Activated CD4-positive, alpha-beta T cell treated with anti-CD3 and anti-CD28 coated beads for 36 hours (primary cell): ENCODE measurements at regions not wholly inside any gene's neighbourhood (a gene's known extent, or its start where the extent isn't known, plus 50 kb on each side); places are given as distances from the start of the nearest gene placed in this dataset.

Experiments
- ATAC-seq: fragments of 200-7000 bp; cut with Tn5 transposase; one replicate; pipeline ENCODE4 v1.10.0; 2021; ENCODE audit warnings: mild to moderate bottlenecking, moderate library complexity
- CTCF ChIA-PET: fragments of 350-600 bp; sonication (Branson Sonifier 250); formaldehyde crosslinking; loops from one replicate; lab custom pipeline; 2021; ENCODE audit warnings: antibody characterized with exemption; lab: Charles Lee
- POLR2A ChIA-PET: fragments of 350-600 bp; sonication (Branson Sonifier 250); formaldehyde crosslinking; loops from one replicate; lab custom pipeline; 2021; ENCODE audit warnings: antibody characterized with exemption, inconsistent platforms; lab: Charles Lee
- DNase-seq: peaks from one replicate; pipeline ENCODE4 v3.0.0-alpha.2; 2020
- H3K27ac Mint-ChIP-seq: one replicate; pipeline ENCODE4 v1.8.0; 2021; ENCODE audit warnings: mixed read lengths
- H3K27me3 Mint-ChIP-seq: one replicate; pipeline ENCODE4 v1.8.0; 2021; ENCODE audit warnings: mixed read lengths
- H3K36me3 Mint-ChIP-seq: one replicate; pipeline ENCODE4 v1.8.0; 2021; ENCODE audit warnings: low read depth, mixed read lengths
- H3K4me1 Mint-ChIP-seq: one replicate; pipeline ENCODE4 v1.8.0; 2021; ENCODE audit warnings: mixed read lengths
- H3K4me3 Mint-ChIP-seq: one replicate; pipeline ENCODE4 v1.8.0; 2021; ENCODE audit warnings: mild to moderate bottlenecking, moderate library complexity, mixed read lengths
- H3K9me3 Mint-ChIP-seq: one replicate; pipeline ENCODE4 v1.8.0; 2021; ENCODE audit warnings: low read depth, mixed read lengths
- intact Hi-C, 2 experiments: fragments of 100-400 bp; cut with DNase I in 1 of 2; cut with micrococcal nuclease in 1 of 2; formaldehyde crosslinking; loops; one replicate each; pipeline versions ENCODE4 v1.14.2 to v1.15.1; 2022 to 2024; cut with DNase I, micrococcal nuclease

DNA sequence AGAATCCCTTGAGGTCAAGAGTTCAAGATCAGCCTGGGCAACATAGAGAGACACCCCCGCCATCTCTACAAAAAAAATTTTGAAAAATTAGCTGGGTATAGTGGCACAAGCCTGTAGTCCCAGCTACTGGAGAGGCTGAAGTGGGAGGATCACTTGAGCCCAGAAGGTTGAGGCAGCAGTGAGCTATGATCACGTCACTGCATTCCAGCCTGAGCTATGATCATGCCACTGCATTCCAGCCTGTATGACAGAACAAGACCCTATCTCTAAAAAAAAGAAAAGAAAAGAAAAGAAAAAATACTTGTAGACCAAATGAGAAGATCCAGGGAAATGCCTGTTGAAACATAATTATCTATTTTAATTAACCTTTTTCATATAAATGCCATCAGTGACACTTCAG is 93.8 kb upstream of the MDM1 start:
- ChIA-PET POLR2A (no interaction called here), CTCF (interaction anchor here (0.8 kb wide), 1 partner anchor 400 kb away, joined by 3 read pairs; no protein-coding TSS in a partner anchor)
- Mint-ChIP-seq H3K9me3 (no peaks in the 10 kb centered on the region), H3K4me1 (peaks cover 7% of the 10 kb centered on the region), H3K27me3 (no peaks in the 10 kb centered on the region), H3K36me3 (no peaks in the 10 kb centered on the region), H3K4me3 (no peak overlapping the region), H3K27ac (no peak overlapping the region)
- intact Hi-C loops, result no loop called here
- ATAC-seq, result no peak
- no peak for DNase-seq

DNA sequence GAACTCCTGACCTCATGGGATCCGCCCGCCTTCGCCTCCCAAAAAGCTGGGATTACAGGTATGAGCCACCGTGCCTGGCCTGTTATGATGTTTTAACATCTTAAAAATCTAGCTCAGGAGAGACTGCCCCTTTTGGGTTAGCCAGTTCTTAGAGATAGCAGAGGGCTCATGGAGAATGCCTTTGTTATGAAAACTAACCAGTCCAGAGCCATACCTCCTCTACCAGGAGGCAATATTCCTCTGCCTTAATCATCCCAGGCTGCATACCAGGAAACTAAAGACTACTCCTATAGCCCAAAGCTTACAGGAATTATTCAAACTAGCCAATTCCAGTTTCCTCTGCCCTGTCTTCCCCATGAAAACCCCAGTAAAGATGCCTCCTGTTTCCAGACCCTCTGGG is 96.0 kb upstream of the MDM1 start:
- ATAC-seq (no peak), DNase-seq (no peak)
- Mint-ChIP-seq H3K4me1 (no peaks in the 10 kb centered on the region), H3K36me3 (no peaks in the 10 kb centered on the region), H3K27me3 (no peaks in the 10 kb centered on the region), H3K4me3 (no peak overlapping the region), H3K27ac (no peak overlapping the region), H3K9me3 (no peaks in the 10 kb centered on the region)
- ChIA-PET CTCF (interaction anchor here (0.6 kb wide), 1 partner anchor 19 kb away, joined by 3 read pairs; no protein-coding TSS in a partner anchor), POLR2A (no interaction called here)
- intact Hi-C loops, result no loop called here

DNA sequence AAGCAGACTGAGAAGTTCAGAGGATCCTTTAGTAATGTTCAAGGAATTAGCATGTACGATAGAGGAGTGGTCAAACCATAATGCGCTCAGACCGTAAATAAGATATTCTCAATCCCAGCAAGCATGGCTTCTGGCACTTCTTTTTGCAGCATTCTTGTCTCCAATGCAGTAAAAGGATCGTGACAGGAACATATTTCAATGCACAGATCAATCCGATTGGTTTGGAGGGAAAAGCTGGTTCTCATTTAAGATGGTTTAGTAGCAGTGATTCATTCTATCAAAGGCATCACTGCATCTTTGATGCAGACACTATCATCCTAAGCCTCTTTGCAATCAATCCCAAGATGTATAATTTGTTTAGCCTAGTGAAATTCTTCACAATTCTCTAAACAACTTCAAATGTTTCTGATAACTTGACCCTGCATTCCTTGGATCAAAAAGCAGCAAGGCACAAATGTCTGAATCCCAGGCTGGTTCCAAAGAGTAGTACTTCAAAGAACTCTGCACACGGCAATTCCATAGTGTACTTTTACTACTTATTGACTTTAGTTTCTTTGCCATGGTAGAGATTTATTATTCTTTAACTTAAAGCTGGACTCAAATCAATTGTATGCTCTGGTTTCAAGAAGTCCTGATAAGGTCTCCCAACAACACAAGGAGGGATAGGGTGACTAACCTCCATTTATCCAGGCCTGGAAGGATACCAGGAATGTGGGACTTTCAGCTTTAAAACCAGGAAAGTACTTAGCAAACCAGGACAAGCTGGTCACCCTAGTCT is 96.8 kb upstream of the MDM1 start:
- H3K4me1 Mint-ChIP-seq, result no peaks in the 10 kb centered on the region
- ATAC-seq, result no peak

DNA sequence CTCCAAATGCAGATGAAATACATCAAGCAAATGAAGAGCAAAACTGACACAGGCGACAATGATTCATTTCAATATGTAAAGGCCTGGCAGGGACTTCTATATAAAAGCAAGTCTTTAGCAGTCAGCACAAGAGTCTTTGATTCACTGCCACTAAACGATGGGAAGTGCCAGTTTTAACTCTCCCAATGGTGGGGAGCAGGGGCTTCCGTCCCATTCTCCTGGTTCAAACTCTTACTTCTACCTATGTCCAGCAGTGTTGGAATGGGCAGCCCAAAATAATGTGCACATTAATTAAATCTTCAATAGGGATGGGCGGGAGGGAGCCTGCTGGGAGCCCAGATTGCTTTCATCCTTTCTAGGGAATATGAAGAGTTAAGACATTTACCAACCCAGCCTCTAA is 97.5 kb upstream of the MDM1 start:
- CTCF ChIA-PET, result no interaction called here
- Mint-ChIP-seq H3K4me1 (no peaks in the 10 kb centered on the region), H3K36me3 (no peaks in the 10 kb centered on the region), H3K9me3 (no peaks in the 10 kb centered on the region), H3K27ac (no peak overlapping the region), H3K27me3 (no peaks in the 10 kb centered on the region), H3K4me3 (no peak overlapping the region)
- intact Hi-C loops, result no loop called here
- DNase-seq (no peak), ATAC-seq (no peak)
- POLR2A ChIA-PET, result no interaction called here

More for the DNA sequence above, 96.8 kb upstream of the MDM1 start:
- Mint-ChIP-seq H3K27ac (no peak overlapping the region), H3K27me3 (no peaks in the 10 kb centered on the region), H3K36me3 (no peaks in the 10 kb centered on the region), H3K4me3 (no peak overlapping the region), H3K9me3 (no peaks in the 10 kb centered on the region)
- POLR2A ChIA-PET, result no interaction called here
- DNase-seq, result no peak
- CTCF ChIA-PET, result no interaction called here
- intact Hi-C loops, result no loop called here

DNA sequence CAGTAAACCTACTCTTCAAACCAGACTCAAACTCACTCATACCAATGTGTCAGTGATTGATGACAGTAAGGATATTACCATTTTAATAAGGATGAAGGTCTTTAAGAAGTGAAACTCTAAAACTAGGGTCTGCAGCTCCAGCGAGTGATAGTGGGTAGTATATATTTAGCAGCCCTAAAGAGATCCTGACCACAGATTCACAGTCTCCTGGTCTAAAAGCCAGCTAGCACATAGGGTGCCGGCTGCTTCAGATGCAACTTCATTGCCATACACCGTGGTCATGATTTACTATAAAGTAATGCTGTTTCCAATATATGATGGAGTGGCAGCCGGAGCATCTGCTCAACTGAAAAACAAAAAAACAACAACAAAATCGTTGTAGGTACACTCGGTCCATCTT is 99.6 kb upstream of the MDM1 start:
- CTCF ChIA-PET, result interaction anchor here (0.7 to 0.9 kb wide), 2 partner anchors 9 to 50 kb away, joined by 4 to 5 read pairs; no protein-coding TSS in a partner anchor
- Mint-ChIP-seq H3K4me3 (no peak overlapping the region), H3K27ac (no peak overlapping the region), H3K9me3 (peaks cover 6% of the 10 kb centered on the region), H3K27me3 (no peaks in the 10 kb centered on the region), H3K4me1 (no peaks in the 10 kb centered on the region), H3K36me3 (peaks cover 2% of the 10 kb centered on the region)
- POLR2A ChIA-PET, result interaction anchor here (0.7 kb wide), 1 partner anchor 148 kb away, joined by 4 read pairs; no protein-coding TSS in a partner anchor
- no peak for ATAC-seq
- intact Hi-C loops, result no loop called here
- no peak for DNase-seq

DNA sequence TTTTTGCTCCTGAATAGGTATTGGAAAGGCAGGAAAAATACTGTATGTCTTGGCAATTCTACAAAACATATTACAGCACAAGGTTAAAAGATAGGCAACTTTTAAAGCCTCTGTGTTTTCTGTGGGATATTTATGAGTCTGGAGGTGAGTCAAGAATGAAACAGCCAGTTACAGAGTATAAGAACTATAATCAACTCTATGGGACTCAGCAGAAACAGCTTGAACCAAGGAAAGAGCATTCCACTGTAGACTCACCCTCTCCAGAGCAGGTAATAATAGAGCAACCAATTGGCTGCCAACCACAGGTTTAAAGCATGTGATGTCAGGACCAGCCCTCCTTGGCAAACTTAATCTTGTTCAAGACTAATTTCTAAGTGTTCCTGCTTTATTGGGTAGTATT is 100.5 kb upstream of the MDM1 start:
- H3K27ac Mint-ChIP-seq, result no peak overlapping the region

DNA sequence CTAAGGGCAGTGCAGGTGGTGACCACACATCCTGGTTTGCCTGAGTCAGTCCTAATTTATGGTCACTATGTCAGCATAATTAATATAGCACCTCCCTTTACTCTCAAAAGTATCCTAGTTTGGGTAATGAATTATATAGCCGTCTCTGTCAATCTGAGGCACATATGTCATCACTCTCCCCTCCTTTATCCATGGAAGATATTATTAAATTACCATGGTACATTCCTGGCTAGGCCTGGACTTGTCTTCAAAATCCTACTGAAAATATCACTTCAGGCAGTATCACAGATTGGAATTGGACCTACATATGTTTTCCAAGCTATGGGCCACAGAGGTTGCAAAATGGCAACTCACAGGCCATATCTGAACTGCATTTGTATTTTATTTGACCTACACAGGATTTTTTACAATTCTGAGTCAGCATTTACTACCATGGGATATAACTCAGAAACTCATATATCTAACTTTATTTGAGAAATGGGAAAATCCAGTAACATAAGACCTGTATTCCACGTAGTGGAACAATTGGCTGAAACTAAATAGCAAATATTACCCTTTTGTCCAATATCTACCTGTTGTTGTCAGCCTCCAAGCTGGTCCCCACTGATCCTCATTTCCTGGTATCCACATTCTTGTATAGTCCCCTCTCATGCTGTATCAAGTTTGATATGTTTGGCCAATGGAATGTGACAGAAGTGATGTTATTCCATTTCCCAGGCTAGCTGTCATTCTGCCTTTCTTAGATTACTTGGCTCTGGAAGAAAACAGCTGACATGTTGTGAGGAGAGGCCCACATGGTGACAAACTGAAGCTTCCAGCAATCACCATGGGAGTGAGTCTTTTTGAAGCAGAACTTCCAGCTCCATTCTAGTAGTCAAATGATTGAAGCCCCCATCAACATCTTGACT is 102.5 kb upstream of the MDM1 start:
- ATAC-seq, result no peak
- CTCF ChIA-PET, result interaction anchor here (1.2 kb wide), 1 partner anchor 53 kb away, joined by 4 read pairs; no protein-coding TSS in a partner anchor
- DNase-seq, result no peak
- POLR2A ChIA-PET, result no interaction called here
- Mint-ChIP-seq H3K27ac (no peak overlapping the region), H3K4me1 (no peaks in the 10 kb centered on the region), H3K9me3 (peaks cover 6% of the 10 kb centered on the region), H3K27me3 (no peaks in the 10 kb centered on the region), H3K4me3 (no peak overlapping the region), H3K36me3 (peaks cover 2% of the 10 kb centered on the region)
- intact Hi-C loops, result no loop called here

More for the DNA sequence above, 100.5 kb upstream of the MDM1 start:
- Mint-ChIP-seq H3K4me1 (no peaks in the 10 kb centered on the region), H3K27me3 (no peaks in the 10 kb centered on the region), H3K36me3 (peaks cover 2% of the 10 kb centered on the region), H3K4me3 (no peak overlapping the region), H3K9me3 (peaks cover 6% of the 10 kb centered on the region)
- intact Hi-C loops, result no loop called here
- POLR2A ChIA-PET, result no interaction called here
- DNase-seq, result no peak
- ATAC-seq, result no peak
- CTCF ChIA-PET, result interaction anchor here (0.9 kb wide), 1 partner anchor 51 kb away, joined by 4 read pairs; no protein-coding TSS in a partner anchor

DNA sequence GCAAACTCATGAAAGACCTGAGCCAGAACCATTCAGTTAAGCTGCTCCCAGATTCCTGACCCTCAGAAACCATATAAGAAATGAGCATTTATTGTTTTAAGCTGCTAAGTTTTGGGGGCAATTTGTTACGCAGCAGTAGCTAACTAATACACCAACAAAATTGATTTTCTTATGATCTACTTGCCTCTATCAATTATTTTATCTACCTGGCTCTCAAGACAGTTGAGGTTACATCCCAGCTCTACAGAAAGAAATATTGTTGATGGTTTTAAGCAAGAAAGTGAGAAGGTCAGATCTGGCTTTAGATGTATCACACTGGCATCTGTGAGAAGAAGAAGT is 103.1 kb upstream of the MDM1 start:
- intact Hi-C loops, result no loop called here
- ATAC-seq (no peak), DNase-seq (no peak)
- Mint-ChIP-seq H3K27ac (no peak overlapping the region), H3K4me3 (no peak overlapping the region), H3K27me3 (no peaks in the 10 kb centered on the region), H3K36me3 (peaks cover 2% of the 10 kb centered on the region), H3K9me3 (peaks cover 6% of the 10 kb centered on the region), H3K4me1 (peaks cover 2% of the 10 kb centered on the region)
- CTCF ChIA-PET, result interaction anchor here (1.2 kb wide), 1 partner anchor 54 kb away, joined by 4 read pairs; no protein-coding TSS in a partner anchor
- POLR2A ChIA-PET, result no interaction called here

DNA sequence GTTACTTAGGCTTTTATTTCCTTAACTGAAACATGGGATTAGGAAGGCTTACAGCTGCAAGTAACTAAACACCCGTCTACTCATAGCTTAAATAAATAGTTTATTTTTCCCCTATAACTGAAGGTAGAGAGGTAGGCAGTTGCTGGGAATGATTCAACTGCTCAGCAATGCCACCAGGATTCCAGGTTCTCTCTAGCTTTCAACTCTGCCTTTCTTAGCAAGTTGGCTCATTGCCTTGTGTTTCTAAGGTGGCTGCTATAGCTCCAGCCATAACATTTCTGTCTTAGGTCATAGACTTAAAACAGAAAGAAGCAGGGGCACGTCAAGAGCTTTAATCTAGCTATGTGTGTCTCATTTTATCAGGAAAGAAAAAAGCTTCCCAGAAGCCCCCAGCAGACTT is 103.7 kb upstream of the MDM1 start:
- POLR2A ChIA-PET, result no interaction called here
- H3K36me3 Mint-ChIP-seq, result peaks cover 2% of the 10 kb centered on the region
- no peaks in the 10 kb centered on the region for H3K27me3 Mint-ChIP-seq
- CTCF ChIA-PET, result no interaction called here
- peaks cover 6% of the 10 kb centered on the region for H3K9me3 Mint-ChIP-seq
- DNase-seq (no peak), ATAC-seq (no peak)
- intact Hi-C loops, result no loop called here
- peaks cover 3% of the 10 kb centered on the region for H3K4me1 Mint-ChIP-seq
- H3K27ac Mint-ChIP-seq, result no peak overlapping the region
- no peak overlapping the region for H3K4me3 Mint-ChIP-seq

DNA sequence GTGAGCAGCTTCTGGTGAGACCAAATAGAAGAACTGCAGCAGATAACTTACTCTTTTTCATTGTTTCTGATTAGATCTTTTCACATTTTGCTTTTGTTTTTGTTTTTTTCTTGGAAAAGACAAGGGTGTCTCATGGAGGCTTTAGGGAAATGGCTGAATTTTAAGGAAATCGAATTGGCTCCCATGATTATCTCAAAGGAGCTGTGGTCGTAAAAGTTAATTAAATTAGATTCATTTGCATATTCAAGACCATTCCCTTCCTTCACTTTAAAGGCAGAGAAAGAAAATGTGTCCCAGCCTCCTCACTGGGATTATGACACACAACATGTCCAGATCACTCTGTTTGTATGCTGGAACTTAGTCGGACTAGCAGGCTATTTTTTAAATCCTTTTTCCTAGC is 106.4 kb upstream of the MDM1 start:
- ATAC-seq, result no peak
- peaks cover 16% of the 10 kb centered on the region for H3K4me1 Mint-ChIP-seq
- intact Hi-C loops, result no loop called here
- H3K27me3 Mint-ChIP-seq, result no peaks in the 10 kb centered on the region
- ChIA-PET POLR2A (no interaction called here), CTCF (interaction anchor here (0.7 kb wide), 1 partner anchor 214 kb away, joined by 3 read pairs; no protein-coding TSS in a partner anchor)
- H3K9me3 Mint-ChIP-seq, result peaks cover 9% of the 10 kb centered on the region
- no peak for DNase-seq
- H3K27ac Mint-ChIP-seq, result no peak overlapping the region
- H3K4me3 Mint-ChIP-seq, result no peak overlapping the region
- H3K36me3 Mint-ChIP-seq, result peaks cover 4% of the 10 kb centered on the region

DNA sequence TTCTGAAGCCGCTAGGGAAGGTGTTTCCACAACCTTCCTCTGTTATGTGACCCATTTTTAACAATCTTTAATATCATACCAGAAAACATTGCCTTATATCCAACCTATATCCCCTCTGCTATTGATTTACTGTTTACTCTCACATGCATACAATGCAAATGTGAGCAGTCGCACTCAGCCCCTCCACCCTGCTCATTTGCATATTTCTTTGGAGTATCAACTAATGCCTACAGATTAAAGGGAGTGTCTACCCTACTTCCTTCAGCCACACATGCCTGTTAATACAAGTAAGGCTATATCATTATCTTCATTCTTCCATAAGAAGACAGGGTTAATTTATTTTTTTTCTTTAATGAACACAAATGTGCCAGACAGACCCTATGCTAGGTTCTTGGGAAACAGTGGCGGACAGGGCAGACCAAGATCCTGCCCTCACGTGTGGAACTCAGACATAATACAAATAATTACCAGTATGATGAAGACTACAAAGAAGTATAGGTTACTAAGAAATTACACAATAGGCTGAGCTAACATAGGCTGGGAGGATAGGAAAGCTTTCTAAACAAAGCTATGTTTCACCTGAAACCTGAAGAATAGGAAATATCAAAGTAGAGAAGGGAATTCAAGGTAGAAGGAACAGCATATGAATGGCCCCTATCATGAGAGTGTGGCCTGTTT is 107.3 kb upstream of the MDM1 start:
- ChIA-PET POLR2A (interaction anchor here (0.7 kb wide), 1 partner anchor 32 kb away, joined by 3 read pairs; no protein-coding TSS in a partner anchor), CTCF (interaction anchor here (0.7 kb wide), 1 partner anchor 213 kb away, joined by 3 read pairs; no protein-coding TSS in a partner anchor)
- ATAC-seq (no peak), DNase-seq (no peak)
- Mint-ChIP-seq H3K36me3 (peaks cover 7% of the 10 kb centered on the region), H3K27ac (no peak overlapping the region), H3K4me3 (no peak overlapping the region), H3K27me3 (no peaks in the 10 kb centered on the region), H3K9me3 (peaks cover 12% of the 10 kb centered on the region), H3K4me1 (peaks cover 16% of the 10 kb centered on the region)
- intact Hi-C loops, result no loop called here
